ENCODE measurements at regions not wholly inside any gene's neighbourhood (a gene's known extent, or its start where the extent isn't known, plus 50 kb on each side); places are given as distances from the start of the nearest gene placed in this dataset.
"Not testable (repeated sequence)": the region's sequence is repeated elsewhere in the genome, so short reads cannot be mapped to it uniquely, and the experiment has no call there.

- no peak overlapping the region for H3K27ac ChIP-seq (ENCODE audit: low read length)
- no peaks in the 10 kb centered on the region for H3K36me3 ChIP-seq (replicated peaks; ENCODE audit: low read depth, low read length)
- no peaks in the 10 kb centered on the region for H3K9me3 ChIP-seq (ENCODE audit: insufficient read depth, low read length)
- no peaks in the 10 kb centered on the region for H3K79me2 ChIP-seq (ENCODE audit: low read length)
- no peak overlapping the region for H3K4me3 ChIP-seq (ENCODE audit: low read length)
- TF ChIP-seq EZH2phosphoT487 (IDR thresholded peaks at IDR 0.05; ENCODE audit: low read depth) (no peak), CTCF (IDR thresholded peaks at IDR 0.05; ENCODE audit: low read depth, low read length) (no peak)
- H3K27me3 ChIP-seq (ENCODE audit: low read depth, low read length) = peaks cover 14% of the 10 kb centered on the region
- no peaks in the 10 kb centered on the region for H4K20me1 ChIP-seq (ENCODE audit: insufficient read depth, low read length)
- H3K4me1 ChIP-seq (ENCODE audit: low read length) = peaks cover 9% of the 10 kb centered on the region
- H2AFZ ChIP-seq (ENCODE audit: low read depth, low read length) = no peak overlapping the region
- no peak overlapping the region for H3K9ac ChIP-seq (ENCODE audit: low read length)
- no peak overlapping the region for H3K4me2 ChIP-seq (ENCODE audit: low read length)
Observed at GRCh38 chr13:44866411-44866911, 122.8 kb downstream of the NUFIP1 start.

DNA sequence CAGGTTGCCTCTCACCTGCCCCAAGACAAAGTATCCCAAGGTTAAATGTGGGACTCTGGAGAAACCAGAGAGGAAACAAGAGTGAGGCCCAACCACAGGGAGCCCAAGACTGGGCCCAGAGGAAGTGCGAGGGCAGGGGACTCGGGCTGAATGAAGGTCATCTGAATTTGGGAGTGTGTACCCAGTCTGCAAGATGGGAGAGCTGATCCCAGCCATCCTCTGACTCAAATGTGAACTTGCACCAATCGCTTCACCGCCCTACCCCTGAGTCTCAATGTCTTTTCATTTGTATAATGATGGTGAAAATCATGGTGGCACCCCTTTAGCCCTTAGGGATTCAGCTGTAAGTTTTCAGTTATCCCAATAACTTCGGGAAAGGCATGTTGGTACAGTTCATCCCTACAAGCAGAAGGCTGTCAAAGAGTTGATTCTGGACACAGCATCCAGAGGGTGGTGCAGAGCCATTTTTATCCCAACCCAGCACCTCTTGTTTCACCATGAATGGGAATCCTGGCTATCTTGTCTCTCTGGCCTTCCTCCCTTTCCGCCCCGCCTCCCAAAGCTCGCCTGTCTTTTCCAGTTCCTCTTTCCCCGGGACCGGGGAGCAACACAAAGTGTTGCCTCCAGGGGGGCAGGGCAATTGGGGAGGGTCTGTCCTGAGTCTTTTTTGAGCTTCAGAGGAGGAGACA lies 123.4 kb downstream of the NUFIP1 start:
- Histone ChIP-seq H3K36me3 (replicated peaks; ENCODE audit: low read depth, low read length) (no peaks in the 10 kb centered on the region), H2AFZ (ENCODE audit: low read depth, low read length) (no peak overlapping the region), H3K27ac (ENCODE audit: low read length) (no peak overlapping the region), H3K4me1 (ENCODE audit: low read length) (peaks cover 9% of the 10 kb centered on the region), H3K4me2 (ENCODE audit: low read length) (no peak overlapping the region), H3K9ac (ENCODE audit: low read length) (no peak overlapping the region), H3K79me2 (ENCODE audit: low read length) (no peaks in the 10 kb centered on the region), H3K27me3 (ENCODE audit: low read depth, low read length) (peaks cover 10% of the 10 kb centered on the region), H3K9me3 (ENCODE audit: insufficient read depth, low read length) (no peaks in the 10 kb centered on the region), H3K4me3 (ENCODE audit: low read length) (no peak overlapping the region), H4K20me1 (ENCODE audit: insufficient read depth, low read length) (no peaks in the 10 kb centered on the region)
- no peak for TF ChIP-seq EZH2phosphoT487 (IDR thresholded peaks at IDR 0.05; ENCODE audit: low read depth)
- no peak for TF ChIP-seq CTCF (IDR thresholded peaks at IDR 0.05; ENCODE audit: low read depth, low read length)

DNA sequence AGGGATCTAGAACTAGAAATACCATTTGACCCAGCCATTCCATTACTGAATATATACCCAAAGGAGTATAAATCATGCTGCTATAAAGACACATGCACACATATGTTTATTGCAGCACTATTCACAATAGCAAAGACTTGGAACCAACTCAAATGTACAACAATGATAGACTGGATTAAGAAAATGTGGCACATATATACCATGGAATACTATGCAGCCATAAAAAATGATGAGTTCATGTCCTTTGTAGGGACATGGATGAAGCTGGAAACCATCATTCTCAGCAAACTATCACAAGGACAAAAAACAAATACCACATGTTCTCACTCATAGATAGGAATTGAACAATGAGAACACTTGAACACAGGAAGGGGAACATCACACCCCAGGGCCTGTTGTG lies 125.6 kb downstream of the NUFIP1 start:
- H2AFZ ChIP-seq (ENCODE audit: low read depth, low read length); H3K4me1 ChIP-seq (ENCODE audit: low read length); H3K27ac ChIP-seq (ENCODE audit: low read length); H3K4me2 ChIP-seq (ENCODE audit: low read length); H4K20me1 ChIP-seq (ENCODE audit: insufficient read depth, low read length); H3K79me2 ChIP-seq (ENCODE audit: low read length); H3K9ac ChIP-seq (ENCODE audit: low read length); H3K4me3 ChIP-seq (ENCODE audit: low read length); H3K9me3 ChIP-seq (ENCODE audit: insufficient read depth, low read length); H3K36me3 ChIP-seq (replicated peaks; ENCODE audit: low read depth, low read length): not testable (repeated sequence)
- peaks cover 18% of the 10 kb centered on the region for H3K27me3 ChIP-seq (ENCODE audit: low read depth, low read length)

DNA sequence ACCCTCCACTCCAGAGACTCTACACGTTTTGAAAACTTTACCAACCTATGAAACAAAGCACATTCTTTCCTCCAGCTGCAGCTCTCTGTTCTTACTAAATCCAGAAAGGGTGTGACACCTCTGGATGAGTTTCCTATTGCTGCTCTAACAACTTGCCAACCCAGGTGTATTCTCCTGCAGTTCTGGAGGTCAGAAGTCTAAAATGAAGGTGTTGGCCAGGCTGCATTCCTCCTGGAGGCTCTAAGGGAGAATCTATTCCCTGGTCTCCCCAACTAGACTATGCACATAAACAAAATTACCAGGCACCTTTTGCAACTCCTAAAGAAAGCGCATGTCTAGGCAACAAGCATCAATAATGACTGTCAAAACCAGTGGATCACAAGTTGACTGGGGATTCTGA lies 128.8 kb downstream of the NUFIP1 start:
- H3K27me3 ChIP-seq (ENCODE audit: low read depth, low read length) = peaks cover 34% of the 10 kb centered on the region
- H3K9me3 ChIP-seq (ENCODE audit: insufficient read depth, low read length) = no peaks in the 10 kb centered on the region
- H3K36me3 ChIP-seq (replicated peaks; ENCODE audit: low read depth, low read length) = no peaks in the 10 kb centered on the region
- no peaks in the 10 kb centered on the region for H4K20me1 ChIP-seq (ENCODE audit: insufficient read depth, low read length)
- TF ChIP-seq EZH2phosphoT487 (IDR thresholded peaks at IDR 0.05; ENCODE audit: low read depth) (no peak), CTCF (IDR thresholded peaks at IDR 0.05; ENCODE audit: low read depth, low read length) (no peak)
- H3K4me2 ChIP-seq (ENCODE audit: low read length) = no peak overlapping the region
- no peak overlapping the region for H3K9ac ChIP-seq (ENCODE audit: low read length)
- H3K79me2 ChIP-seq (ENCODE audit: low read length) = no peaks in the 10 kb centered on the region
- H3K27ac ChIP-seq (ENCODE audit: low read length) = no peak overlapping the region
- no peak overlapping the region for H3K4me3 ChIP-seq (ENCODE audit: low read length)
- H3K4me1 ChIP-seq (ENCODE audit: low read length) = no peaks in the 10 kb centered on the region
- H2AFZ ChIP-seq (ENCODE audit: low read depth, low read length) = no peak overlapping the region
